ENCODE measurements at regions not wholly inside any gene's neighbourhood (a gene's known extent, or its start where the extent isn't known, plus 50 kb on each side); places are given as distances from the start of the nearest gene placed in this dataset.

DNA sequence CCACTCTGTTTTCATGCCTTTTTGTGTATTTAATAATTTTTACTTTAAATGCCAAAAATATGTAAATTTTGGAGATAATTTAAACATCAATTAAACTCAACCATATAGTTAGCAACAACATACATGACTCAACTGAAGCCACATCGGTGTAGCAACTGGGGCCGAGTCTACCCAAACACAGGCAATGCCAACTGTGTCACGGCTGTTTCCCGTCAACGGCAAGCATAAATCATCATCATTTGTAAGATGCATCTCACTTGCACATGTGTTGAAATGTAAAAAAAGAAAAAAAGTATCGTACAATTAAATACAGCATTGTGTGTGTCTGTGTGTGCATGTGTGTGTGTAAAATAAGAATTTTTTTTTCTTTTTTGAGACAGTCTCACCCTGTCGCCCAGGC, 160.1 kb upstream of the TAS2R1 start:
- Histone ChIP-seq H3K4me1 (ENCODE audit: control insufficient read depth in 1 of 2, insufficient read depth in 2 of 2, low read length in 2 of 2) (no peaks in the 10 kb centered on the region), H3K4me2 (replicated peaks; ENCODE audit: extremely low read depth, low read length, poor library complexity, severe bottlenecking) (no peak overlapping the region), H3K79me2 (ENCODE audit: insufficient read depth, low read length) (no peaks in the 10 kb centered on the region), H3K9ac (ENCODE audit: insufficient read depth, low read length, poor library complexity, severe bottlenecking) (no peak overlapping the region), H4K20me1 (ENCODE audit: insufficient read depth, low read length) (no peaks in the 10 kb centered on the region), H2AFZ (ENCODE audit: insufficient read depth, low read depth, low read length, poor library complexity, severe bottlenecking) (no peak overlapping the region), H3K4me3 (replicated peaks in 1 of 3; ENCODE audit: low read depth in 2 of 3, low read length in 3 of 3) (no peak overlapping the region), H3K27me3 (ENCODE audit: control insufficient read depth in 2 of 2, insufficient read depth in 2 of 2, low read length in 2 of 2) (no peaks in the 10 kb centered on the region), H3K36me3 (replicated peaks in 1 of 2; ENCODE audit: control insufficient read depth in 1 of 2, insufficient read depth in 2 of 2, low read length in 2 of 2) (no peaks in the 10 kb centered on the region), H3K27ac (ENCODE audit: low read depth in 1 of 2, low read length in 2 of 2) (no peak overlapping the region), H3K9me3 (replicated peaks in 1 of 2; ENCODE audit: control insufficient read depth in 1 of 2, insufficient read depth in 1 of 2, low read length in 2 of 2) (no peaks in the 10 kb centered on the region)
- no CpG with 5 or more reads among the region's 7 CpGs for WGBS (ENCODE audit: insufficient coverage)
- H3K27ac Mint-ChIP-seq = no peak overlapping the region
- no peak for DNase-seq
- H3K4me1 Mint-ChIP-seq = no peaks in the 10 kb centered on the region
- H3K27me3 Mint-ChIP-seq (ENCODE audit: low read depth in 3 of 3) = no peaks in the 10 kb centered on the region
- H3K36me3 Mint-ChIP-seq = no peaks in the 10 kb centered on the region
- intact Hi-C loops (cut with micrococcal nuclease) = no loop called here
- peaks cover 0 to 6% (median 1%) of the 10 kb centered on the region in 7 donors for H3K9me3 Mint-ChIP-seq
- TF ChIP-seq, protein P1, sequence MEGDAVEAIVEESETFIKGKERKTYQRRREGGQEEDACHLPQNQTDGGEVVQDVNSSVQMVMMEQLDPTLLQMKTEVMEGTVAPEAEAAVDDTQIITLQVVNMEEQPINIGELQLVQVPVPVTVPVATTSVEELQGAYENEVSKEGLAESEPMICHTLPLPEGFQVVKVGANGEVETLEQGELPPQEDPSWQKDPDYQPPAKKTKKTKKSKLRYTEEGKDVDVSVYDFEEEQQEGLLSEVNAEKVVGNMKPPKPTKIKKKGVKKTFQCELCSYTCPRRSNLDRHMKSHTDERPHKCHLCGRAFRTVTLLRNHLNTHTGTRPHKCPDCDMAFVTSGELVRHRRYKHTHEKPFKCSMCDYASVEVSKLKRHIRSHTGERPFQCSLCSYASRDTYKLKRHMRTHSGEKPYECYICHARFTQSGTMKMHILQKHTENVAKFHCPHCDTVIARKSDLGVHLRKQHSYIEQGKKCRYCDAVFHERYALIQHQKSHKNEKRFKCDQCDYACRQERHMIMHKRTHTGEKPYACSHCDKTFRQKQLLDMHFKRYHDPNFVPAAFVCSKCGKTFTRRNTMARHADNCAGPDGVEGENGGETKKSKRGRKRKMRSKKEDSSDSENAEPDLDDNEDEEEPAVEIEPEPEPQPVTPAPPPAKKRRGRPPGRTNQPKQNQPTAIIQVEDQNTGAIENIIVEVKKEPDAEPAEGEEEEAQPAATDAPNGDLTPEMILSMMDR (IDR thresholded peaks at IDR 0.05) = no peak
- no peak overlapping the region for H3K4me3 Mint-ChIP-seq

DNA sequence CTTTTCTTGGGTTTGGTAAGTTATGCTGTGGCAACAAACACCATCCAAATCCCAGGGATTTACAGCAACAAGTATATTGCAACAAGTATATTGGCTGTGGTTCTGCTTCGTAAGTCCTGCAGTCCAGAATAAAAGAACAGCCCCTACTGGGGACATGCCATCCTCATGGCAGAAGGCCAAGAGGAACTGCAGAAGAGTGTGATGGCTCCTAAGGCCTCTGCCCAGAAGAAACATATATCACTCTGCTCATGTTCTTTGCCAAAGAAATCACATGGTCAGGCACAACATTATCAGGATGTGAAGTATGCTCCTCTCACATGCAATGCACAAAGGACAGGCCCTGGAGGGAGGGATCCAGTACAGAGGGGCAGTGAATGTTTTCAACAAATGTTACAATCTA, 159.6 kb upstream of the TAS2R1 start:
- no peak overlapping the region for H3K4me2 ChIP-seq (replicated peaks; ENCODE audit: extremely low read depth, low read length, poor library complexity, severe bottlenecking)
- no peaks in the 10 kb centered on the region for H4K20me1 ChIP-seq (ENCODE audit: insufficient read depth, low read length)
- no peaks in the 10 kb centered on the region for H3K4me1 ChIP-seq (ENCODE audit: control insufficient read depth in 1 of 2, insufficient read depth in 2 of 2, low read length in 2 of 2)
- H3K27ac Mint-ChIP-seq = no peak overlapping the region
- intact Hi-C loops (cut with micrococcal nuclease) = no loop called here
- no CpG with 5 or more reads among the region's 1 CpG for WGBS (ENCODE audit: insufficient coverage)
- no peak for DNase-seq
- no peak overlapping the region for H3K4me3 Mint-ChIP-seq
- no peak overlapping the region for H3K4me3 ChIP-seq (replicated peaks in 1 of 3; ENCODE audit: low read depth in 2 of 3, low read length in 3 of 3)
- H3K27ac ChIP-seq (ENCODE audit: low read depth in 1 of 2, low read length in 2 of 2) = no peak overlapping the region
- H3K9me3 Mint-ChIP-seq = peaks cover 0 to 6% (median 1%) of the 10 kb centered on the region in 7 donors
- H3K9me3 ChIP-seq (replicated peaks in 1 of 2; ENCODE audit: control insufficient read depth in 1 of 2, insufficient read depth in 1 of 2, low read length in 2 of 2) = no peaks in the 10 kb centered on the region
- no peaks in the 10 kb centered on the region for H3K36me3 Mint-ChIP-seq
- H3K27me3 ChIP-seq (ENCODE audit: control insufficient read depth in 2 of 2, insufficient read depth in 2 of 2, low read length in 2 of 2) = no peaks in the 10 kb centered on the region
- H3K9ac ChIP-seq (ENCODE audit: insufficient read depth, low read length, poor library complexity, severe bottlenecking) = no peak overlapping the region
- TF ChIP-seq, protein P1 (IDR thresholded peaks at IDR 0.05) = no peak
- no peak overlapping the region for H2AFZ ChIP-seq (ENCODE audit: insufficient read depth, low read depth, low read length, poor library complexity, severe bottlenecking)
- H3K4me1 Mint-ChIP-seq = no peaks in the 10 kb centered on the region
- no peaks in the 10 kb centered on the region for H3K27me3 Mint-ChIP-seq (ENCODE audit: low read depth in 3 of 3)
- no peaks in the 10 kb centered on the region for H3K79me2 ChIP-seq (ENCODE audit: insufficient read depth, low read length)
- no peaks in the 10 kb centered on the region for H3K36me3 ChIP-seq (replicated peaks in 1 of 2; ENCODE audit: control insufficient read depth in 1 of 2, insufficient read depth in 2 of 2, low read length in 2 of 2)
